GM12873 (cell line): ENCODE measurements at regions not wholly inside any gene's neighbourhood (a gene's known extent, or its start where the extent isn't known, plus 50 kb on each side); places are given as distances from the start of the nearest gene placed in this dataset.

ENCODE experiments used
- CTCF ChIP-seq: IDR thresholded peaks from 2 replicates; pipeline ENCODE4 v1.5.1; 2012; ENCODE audit warnings: low read depth, mild to moderate bottlenecking, moderate library complexity, low read length, control low read depth; ENCODE audit not compliant: insufficient read depth; ENCODE audit errors: missing control alignments

DNA sequence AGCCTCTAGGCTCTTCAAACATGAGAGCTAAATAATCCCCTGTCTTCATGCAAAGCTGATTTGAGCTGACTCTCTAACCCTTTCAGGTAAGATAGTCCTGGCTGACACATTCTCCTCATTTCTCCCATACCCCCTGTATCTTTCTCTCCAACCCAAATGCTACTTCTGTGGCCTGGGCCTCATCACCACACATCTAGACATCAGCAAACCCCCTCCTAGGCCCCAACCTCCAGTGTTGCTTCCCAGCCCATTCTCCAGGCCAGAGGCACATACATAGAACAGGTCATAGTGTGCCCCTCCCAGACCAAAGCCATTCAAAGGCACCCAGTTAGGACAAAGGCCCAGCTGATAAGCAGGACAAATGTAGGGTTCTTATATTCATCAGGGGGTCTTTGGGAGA is 84.9 kb downstream of the ANKRD60 start:
- no peak for TF ChIP-seq CTCF

DNA sequence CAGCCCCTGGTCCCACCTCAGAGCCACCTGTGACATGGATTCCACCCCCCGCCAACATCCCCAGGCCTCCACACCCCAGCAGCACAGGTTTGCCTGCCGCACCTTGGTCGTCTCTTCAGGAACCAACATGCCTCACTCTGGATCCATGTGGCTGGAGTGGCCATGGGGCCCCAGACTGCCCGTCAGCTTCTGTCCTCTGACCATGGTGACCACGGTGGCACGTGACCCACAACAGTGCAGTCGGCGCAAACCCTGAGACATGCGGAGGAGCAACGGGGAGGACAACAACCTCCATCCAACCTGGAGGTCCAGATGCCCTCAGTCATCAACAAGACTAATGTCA is 85.6 kb downstream of the ANKRD60 start:
- TF ChIP-seq CTCF, result no peak

- no peak for TF ChIP-seq CTCF
These were observed 86.2 kb downstream of the ANKRD60 start for GRCh38 chr20:58141971-58142842.

- no peak for TF ChIP-seq CTCF
These were observed 87.0 kb downstream of the ANKRD60 start for GRCh38 chr20:58141496-58141895.

DNA sequence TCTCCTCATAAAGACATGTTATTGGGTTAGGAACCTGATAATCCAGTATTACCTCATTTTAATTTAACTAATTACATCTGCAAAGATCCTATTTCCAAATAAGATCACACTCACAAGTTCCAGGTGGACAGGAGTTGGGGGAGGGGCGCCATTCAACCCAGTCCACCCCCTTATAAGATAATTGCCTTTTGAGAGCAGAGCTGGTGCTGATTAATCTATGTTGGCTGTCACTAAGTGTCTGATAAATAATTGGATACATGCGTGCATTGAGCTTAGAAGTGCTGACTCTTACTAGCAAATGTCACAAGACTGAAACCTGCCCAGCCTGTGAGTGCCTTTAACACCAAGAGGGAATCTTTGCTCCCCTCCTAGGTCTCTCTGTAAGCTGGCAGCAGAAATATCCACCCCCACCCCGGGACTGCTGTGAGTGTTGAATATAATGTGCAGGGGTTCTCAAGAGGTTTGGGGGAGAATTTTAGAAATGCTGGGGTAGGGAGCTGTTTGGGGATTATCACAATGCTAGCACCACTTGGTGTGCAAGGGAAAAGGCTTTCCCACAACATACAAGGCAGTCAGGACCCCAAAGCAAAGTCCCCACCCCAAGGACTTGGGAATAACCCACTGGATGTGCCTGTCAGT is 87.5 kb downstream of the ANKRD60 start:
- TF ChIP-seq CTCF, result no peak

DNA sequence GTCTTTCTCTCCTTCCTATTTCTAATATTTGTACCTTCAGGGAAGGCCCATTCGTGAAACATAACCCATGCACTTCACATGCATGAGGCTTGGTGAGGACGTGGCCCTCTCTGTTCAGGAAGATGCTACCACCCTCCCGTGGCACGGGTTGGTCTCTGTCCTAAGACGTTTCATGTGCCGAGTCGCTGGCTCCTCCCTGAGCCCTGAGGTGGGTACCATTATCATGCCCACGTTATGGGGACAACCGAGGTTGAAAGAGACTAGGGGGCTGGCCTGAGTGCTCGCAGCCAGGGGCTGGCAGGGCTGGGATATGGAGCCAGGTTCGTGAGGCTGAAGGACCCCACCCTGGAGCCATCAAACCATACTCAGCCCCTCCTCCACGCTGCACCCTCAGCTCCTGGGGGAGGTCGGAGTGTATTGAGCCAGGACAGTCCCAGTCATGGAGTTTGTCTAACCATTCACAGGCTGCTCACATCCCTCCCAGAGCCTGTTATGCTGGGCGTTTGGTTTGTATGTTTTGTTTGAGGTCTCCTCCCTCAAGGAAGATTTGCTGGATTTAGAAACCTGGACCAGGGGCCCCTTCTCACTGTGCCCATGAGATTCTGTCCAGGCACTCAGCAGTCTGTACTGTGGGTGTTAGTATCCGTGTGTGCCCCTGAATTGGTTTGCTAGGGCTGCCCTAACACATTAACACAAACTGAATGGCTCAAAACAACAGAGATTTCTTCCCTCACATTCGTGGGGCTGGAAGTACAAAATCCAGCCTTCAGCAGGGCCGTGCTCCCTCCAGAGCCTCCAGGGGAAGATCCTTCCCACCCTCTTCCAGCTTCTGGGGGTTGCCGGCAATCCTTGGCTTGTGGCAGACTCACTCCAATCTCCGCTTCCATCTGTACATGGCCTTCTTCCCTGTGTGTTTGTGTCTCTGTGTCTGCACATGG is 88.3 kb downstream of the ANKRD60 start:
- no peak for TF ChIP-seq CTCF

- no peak for TF ChIP-seq CTCF
These were observed 90.1 kb downstream of the ANKRD60 start for GRCh38 chr20:58138395-58138794.
